MM.1S (cell line): ENCODE measurements at regions not wholly inside any gene's neighbourhood (a gene's known extent, or its start where the extent isn't known, plus 50 kb on each side); places are given as distances from the start of the nearest gene placed in this dataset.

ENCODE experiments used
- CTCF ChIP-seq: fragments of 300-600 bp; sonication (generic); IDR thresholded peaks from 2 replicates; pipeline ENCODE4 v1.5.1; 2016; ENCODE audit warnings: antibody characterized with exemption, low read length, mixed read lengths
- EZH2 ChIP-seq: fragments of 300-600 bp; sonication (generic); optimal IDR thresholded peaks from 2 replicates; pipeline ENCODE3; 2017; ENCODE audit warnings: low read depth, mild to moderate bottlenecking, antibody characterized with exemption, low read length, mixed read lengths
- EZH2phosphoT487 ChIP-seq: fragments of 300-600 bp; sonication (generic); IDR thresholded peaks from 2 replicates; pipeline ENCODE4 v1.6.1; 2018; ENCODE audit warnings: antibody characterized with exemption, low read length

- TF ChIP-seq CTCF (no peak), EZH2 (no peak), EZH2phosphoT487 (no peak)
Measured at GRCh38 chr3:81433675-81434074, 327.8 kb downstream of the GBE1 start.
